ENCODE measurements at regions not wholly inside any gene's neighbourhood (a gene's known extent, or its start where the extent isn't known, plus 50 kb on each side); places are given as distances from the start of the nearest gene placed in this dataset.

DNA sequence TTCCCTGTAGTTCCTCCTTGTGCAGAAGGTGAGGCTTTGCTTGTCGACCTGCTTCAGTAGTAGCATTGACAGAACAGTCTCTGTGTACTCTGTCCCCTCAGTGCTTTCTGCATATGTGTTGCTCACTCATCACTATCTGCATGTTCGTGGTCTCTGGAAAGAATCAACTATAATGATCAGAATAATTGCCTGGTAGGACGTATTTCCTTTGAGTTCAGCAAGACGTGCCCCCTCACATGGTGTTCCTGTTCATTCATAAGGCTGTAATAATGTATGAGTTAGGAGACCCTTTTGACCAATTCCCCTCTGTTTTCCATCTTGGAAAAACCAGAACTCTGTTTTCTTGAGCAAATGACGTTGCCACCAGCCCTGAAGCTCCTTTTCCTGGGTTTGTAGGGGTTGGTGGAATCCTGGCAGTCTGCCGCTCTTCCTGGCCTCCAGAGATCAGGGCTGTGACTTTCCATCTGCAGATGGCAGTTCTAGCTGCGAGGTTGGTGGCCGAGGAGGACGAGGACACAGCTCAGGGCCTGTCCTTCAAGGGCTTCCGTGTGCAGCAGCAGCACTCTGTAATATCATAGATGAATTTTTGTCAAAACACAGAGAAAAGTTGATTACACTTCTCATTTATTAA, 61.9 kb downstream of the EXOSC2 start:
- Histone ChIP-seq H3K27me3 (ENCODE audit: control insufficient read depth, insufficient read depth, low read length) (no peaks in the 10 kb centered on the region), H3K36me3 (replicated peaks; ENCODE audit: control insufficient read depth, insufficient read depth, low read length) (no peaks in the 10 kb centered on the region), H3K4me3 (ENCODE audit: insufficient read depth, low read depth, low read length) (no peak overlapping the region)
- DNase-seq: no peak

GRCh38 chr9:130756037-130756436, 62.5 kb downstream of the EXOSC2 start:
- Histone ChIP-seq H3K4me3 (ENCODE audit: insufficient read depth, low read depth, low read length) (no peak overlapping the region), H3K27me3 (ENCODE audit: control insufficient read depth, insufficient read depth, low read length) (no peaks in the 10 kb centered on the region), H3K36me3 (replicated peaks; ENCODE audit: control insufficient read depth, insufficient read depth, low read length) (no peaks in the 10 kb centered on the region)
- DNase-seq: no peak

DNA sequence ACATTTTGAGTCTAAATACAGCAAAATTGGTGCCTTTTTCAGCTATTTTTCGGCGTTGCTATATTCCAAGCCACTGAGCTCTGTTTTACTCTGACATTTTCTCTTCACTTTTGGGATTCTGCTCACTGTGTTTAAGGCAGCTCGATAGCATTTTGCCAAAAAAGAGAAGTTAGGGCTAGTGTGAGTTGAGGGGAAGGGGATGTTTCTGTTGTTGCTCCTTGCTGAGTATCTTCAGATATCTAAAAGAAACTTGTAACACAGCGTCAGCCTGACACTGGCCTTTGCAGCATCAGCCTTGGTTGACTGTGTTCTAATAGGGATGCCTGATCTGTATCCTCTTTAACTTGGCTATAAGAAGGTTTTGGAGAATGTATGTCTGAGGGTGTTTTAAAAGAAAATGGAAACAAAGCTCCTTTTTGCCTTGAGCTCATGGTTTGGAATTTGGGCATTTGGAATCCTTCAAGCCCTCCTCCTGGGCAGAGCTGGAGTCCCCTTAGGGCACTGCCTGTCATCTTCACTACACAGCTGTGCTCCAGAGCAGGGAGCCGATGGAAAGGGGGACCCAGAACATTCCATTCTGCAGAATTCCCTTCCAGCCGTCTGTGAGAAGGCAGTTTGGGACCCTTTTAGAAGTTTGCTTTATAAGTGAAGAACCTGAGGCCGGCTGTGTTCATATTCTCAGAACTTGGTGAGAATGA, 63.0 kb downstream of the EXOSC2 start:
- no peaks in the 10 kb centered on the region for H3K36me3 ChIP-seq (replicated peaks; ENCODE audit: control insufficient read depth, insufficient read depth, low read length)
- no peak overlapping the region for H3K4me3 ChIP-seq (ENCODE audit: insufficient read depth, low read depth, low read length)
- no peaks in the 10 kb centered on the region for H3K27me3 ChIP-seq (ENCODE audit: control insufficient read depth, insufficient read depth, low read length)
- peak; percentile 28 for DNase-seq

DNA sequence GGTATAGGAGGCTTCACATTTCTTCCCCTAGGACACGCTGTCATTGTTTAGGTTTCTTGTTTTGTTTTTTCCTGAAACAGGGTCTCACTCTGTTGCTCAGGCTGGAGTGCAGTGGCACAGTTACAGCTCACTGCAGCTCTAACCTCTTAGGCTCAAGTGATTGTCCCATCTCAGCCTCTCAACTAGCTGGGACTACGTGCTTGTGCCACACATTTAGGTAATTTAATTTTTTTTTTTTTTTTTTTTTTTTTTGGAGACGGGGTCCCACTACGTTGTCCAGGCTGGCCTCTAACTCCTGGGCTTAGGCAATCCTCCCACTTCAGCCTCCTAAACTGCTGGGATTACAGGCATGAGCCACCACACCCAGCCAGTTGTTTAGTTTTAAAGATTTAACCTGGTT, 66.2 kb downstream of the EXOSC2 start:
- DNase-seq: no peak
- H3K27me3 ChIP-seq (ENCODE audit: control insufficient read depth, insufficient read depth, low read length): no peaks in the 10 kb centered on the region
- H3K36me3 ChIP-seq (replicated peaks; ENCODE audit: control insufficient read depth, insufficient read depth, low read length): no peaks in the 10 kb centered on the region
- no peak overlapping the region for H3K4me3 ChIP-seq (ENCODE audit: insufficient read depth, low read depth, low read length)

DNA sequence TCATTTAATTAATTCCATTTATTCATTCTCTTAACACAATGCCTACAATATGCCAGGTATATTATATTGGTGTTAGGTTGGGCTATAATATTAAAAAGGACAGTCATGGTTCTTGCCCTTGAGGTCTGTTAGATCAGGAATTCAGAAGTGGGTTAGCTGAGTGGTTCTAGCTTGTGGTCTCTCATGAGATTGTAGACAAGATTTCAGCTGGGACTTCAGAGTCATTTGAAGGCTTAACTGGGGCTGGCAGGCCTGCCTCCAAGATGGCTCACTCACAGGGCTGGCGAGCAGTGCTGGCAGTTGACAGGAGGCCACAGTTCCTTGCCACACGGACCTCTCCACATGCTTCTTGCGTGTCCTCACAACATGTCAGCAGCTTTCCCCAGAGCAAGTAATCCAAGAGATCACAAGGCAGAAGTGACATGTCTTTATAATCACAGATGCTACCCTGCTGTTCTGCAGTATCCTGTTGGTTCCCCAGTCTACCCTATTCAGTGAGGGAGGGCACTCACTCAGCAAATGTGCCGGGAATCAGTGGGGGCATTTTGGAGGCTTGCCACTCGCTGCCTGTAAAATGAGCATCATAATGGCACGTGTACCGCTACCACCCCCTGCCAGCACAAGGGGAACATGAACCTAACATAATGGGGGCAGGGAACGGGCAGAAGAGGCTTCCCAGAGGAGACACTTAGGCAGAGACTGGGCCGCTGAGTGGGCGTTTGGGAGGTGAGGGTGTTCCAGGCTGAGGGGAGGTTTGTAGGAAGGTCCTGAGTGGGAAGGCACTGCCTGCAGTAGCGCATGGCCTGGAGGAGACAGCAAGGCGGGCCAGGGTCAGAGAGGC, 70.0 kb downstream of the EXOSC2 start:
- H3K4me3 ChIP-seq (ENCODE audit: insufficient read depth, low read depth, low read length): no peak overlapping the region

DNA sequence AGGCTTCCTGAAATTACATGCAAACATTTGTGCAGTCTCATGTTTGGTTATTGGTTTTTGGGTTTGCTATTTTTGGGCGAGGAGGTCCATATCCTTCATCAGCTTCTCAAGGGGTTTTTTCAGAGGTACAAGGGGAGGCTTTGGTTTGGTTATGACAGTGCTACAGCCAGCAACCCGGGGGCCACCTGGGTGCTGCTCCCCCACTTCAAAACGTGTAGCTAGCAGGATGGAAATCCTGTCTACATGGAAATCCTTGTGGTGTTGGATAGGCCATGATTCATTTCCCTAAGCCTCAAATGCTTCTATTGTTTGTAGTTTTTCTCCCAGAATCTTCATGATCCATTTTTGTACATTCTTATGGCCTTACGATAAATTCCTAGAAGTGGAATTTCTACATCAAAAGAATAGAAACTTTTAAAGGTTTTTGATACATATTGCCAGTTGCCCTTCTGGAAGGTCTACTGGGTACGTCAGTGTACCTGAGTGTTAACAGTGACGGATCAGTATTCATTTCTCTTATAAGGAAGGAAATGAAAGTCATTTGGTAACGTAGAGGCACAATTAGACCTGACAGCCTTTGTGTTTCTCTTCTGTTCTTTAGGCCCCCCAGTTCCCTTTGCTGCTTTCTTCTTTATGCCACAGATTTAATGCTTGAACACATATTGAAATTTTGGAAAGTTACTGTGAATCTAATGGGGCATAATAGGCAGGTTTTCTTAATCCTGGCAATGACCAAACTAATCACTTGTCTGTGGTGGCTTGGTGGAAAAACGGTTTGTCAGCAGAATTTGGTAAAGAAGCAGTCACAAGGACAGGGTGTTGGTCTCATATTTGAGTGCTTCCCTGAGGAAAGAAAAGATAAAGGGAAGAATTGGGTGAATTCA, 69.7 kb upstream of the ABL1 start:
- DNase-seq: no peak
- Histone ChIP-seq H3K27me3 (ENCODE audit: control insufficient read depth, insufficient read depth, low read length) (no peaks in the 10 kb centered on the region), H3K36me3 (replicated peaks; ENCODE audit: control insufficient read depth, insufficient read depth, low read length) (no peaks in the 10 kb centered on the region), H3K4me3 (ENCODE audit: insufficient read depth, low read depth, low read length) (no peak overlapping the region)

More for the DNA sequence above, 70.0 kb downstream of the EXOSC2 start:
- Histone ChIP-seq H3K36me3 (replicated peaks; ENCODE audit: control insufficient read depth, insufficient read depth, low read length) (no peaks in the 10 kb centered on the region), H3K27me3 (ENCODE audit: control insufficient read depth, insufficient read depth, low read length) (no peaks in the 10 kb centered on the region)
- peak; percentile 35 for DNase-seq

- no peak overlapping the region for H3K4me3 ChIP-seq (ENCODE audit: insufficient read depth, low read depth, low read length)
- no peak for DNase-seq
- H3K27me3 ChIP-seq (ENCODE audit: control insufficient read depth, insufficient read depth, low read length): no peaks in the 10 kb centered on the region
- no peaks in the 10 kb centered on the region for H3K36me3 ChIP-seq (replicated peaks; ENCODE audit: control insufficient read depth, insufficient read depth, low read length)
These were observed 68.8 kb upstream of the ABL1 start for GRCh38 chr9:130766021-130766926.

DNA sequence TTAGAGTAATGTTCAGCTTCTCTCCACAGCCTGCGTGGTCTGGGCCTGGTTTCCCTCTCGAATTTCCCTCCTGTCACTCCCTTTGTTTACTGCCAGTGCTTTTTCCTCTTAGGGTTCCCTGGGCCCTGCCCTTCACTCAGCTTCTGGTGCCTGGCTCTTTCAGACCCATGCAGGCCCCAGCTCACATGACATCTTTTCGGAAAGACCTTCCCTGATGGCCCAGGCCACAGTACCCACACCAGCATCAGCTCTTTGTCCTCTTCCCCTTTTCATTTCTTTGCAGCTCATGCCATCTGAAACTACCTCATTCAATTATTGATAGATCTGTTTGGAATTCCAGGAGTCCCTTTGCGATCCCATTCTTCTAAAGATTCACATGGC, 68.1 kb upstream of the ABL1 start:
- Histone ChIP-seq H3K27me3 (ENCODE audit: control insufficient read depth, insufficient read depth, low read length) (no peaks in the 10 kb centered on the region), H3K4me3 (ENCODE audit: insufficient read depth, low read depth, low read length) (no peak overlapping the region), H3K36me3 (replicated peaks; ENCODE audit: control insufficient read depth, insufficient read depth, low read length) (no peaks in the 10 kb centered on the region)
- DNase-seq: no peak

- DNase-seq: peak; percentile 47
- Histone ChIP-seq H3K4me3 (ENCODE audit: insufficient read depth, low read depth, low read length) (no peak overlapping the region), H3K27me3 (ENCODE audit: control insufficient read depth, insufficient read depth, low read length) (no peaks in the 10 kb centered on the region), H3K36me3 (replicated peaks; ENCODE audit: control insufficient read depth, insufficient read depth, low read length) (no peaks in the 10 kb centered on the region)
These were observed 66.8 kb upstream of the ABL1 start for GRCh38 chr9:130768265-130768664.

- no peak overlapping the region for H3K4me3 ChIP-seq (ENCODE audit: insufficient read depth, low read depth, low read length)
- DNase-seq: no peak
These were observed 66.1 kb upstream of the ABL1 start for GRCh38 chr9:130768891-130769403.

GRCh38 chr9:130770093-130770492, 65.0 kb upstream of the ABL1 start:
- Histone ChIP-seq H3K36me3 (replicated peaks; ENCODE audit: control insufficient read depth, insufficient read depth, low read length) (no peaks in the 10 kb centered on the region), H3K4me3 (ENCODE audit: insufficient read depth, low read depth, low read length) (no peak overlapping the region), H3K27me3 (ENCODE audit: control insufficient read depth, insufficient read depth, low read length) (no peaks in the 10 kb centered on the region)
- DNase-seq: no peak

More at GRCh38 chr9:130768891-130769403, 66.1 kb upstream of the ABL1 start:
- H3K27me3 ChIP-seq (ENCODE audit: control insufficient read depth, insufficient read depth, low read length): no peaks in the 10 kb centered on the region
- no peaks in the 10 kb centered on the region for H3K36me3 ChIP-seq (replicated peaks; ENCODE audit: control insufficient read depth, insufficient read depth, low read length)

- Histone ChIP-seq H3K27me3 (ENCODE audit: control insufficient read depth, insufficient read depth, low read length) (no peaks in the 10 kb centered on the region), H3K36me3 (replicated peaks; ENCODE audit: control insufficient read depth, insufficient read depth, low read length) (no peaks in the 10 kb centered on the region), H3K4me3 (ENCODE audit: insufficient read depth, low read depth, low read length) (no peak overlapping the region)
- DNase-seq: peak; percentile 61
These were observed 64.2 kb upstream of the ABL1 start for GRCh38 chr9:130770679-130771442.

DNA sequence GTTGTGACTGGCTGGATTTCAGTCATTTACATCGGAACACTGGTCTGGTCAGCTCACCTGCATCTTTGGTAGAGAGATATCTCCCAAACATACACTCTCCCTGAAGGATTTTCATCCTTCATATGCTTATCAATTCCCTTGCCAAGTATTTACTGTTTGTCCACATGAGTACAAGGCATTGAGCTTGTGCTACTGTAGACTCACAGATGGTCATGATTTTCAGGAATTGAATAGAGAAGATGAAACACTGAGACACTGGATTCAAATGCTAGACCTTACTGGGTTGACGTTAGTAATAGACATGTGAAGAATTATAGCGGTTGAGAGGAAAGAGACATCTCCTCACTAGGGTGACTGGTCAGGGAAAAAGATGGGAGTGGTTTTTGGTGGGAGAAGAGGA, 62.9 kb upstream of the ABL1 start:
- Histone ChIP-seq H3K27me3 (ENCODE audit: control insufficient read depth, insufficient read depth, low read length) (no peaks in the 10 kb centered on the region), H3K36me3 (replicated peaks; ENCODE audit: control insufficient read depth, insufficient read depth, low read length) (no peaks in the 10 kb centered on the region), H3K4me3 (ENCODE audit: insufficient read depth, low read depth, low read length) (no peak overlapping the region)
- DNase-seq: no peak
